Mesenteric fat pad (tissue), 1 donor: ENCODE measurements at regions not wholly inside any gene's neighbourhood (a gene's known extent, or its start where the extent isn't known, plus 50 kb on each side); places are given as distances from the start of the nearest gene placed in this dataset.

Source experiments
- DNase-seq: peaks from one replicate; pipeline ENCODE4 v3.0.0-alpha.2; 2020; ENCODE audit warnings: low spot score
- donor health status: DM: yes; HTN: yes; CAD: no.

- no peak for DNase-seq
Observed at GRCh38 chr6:165883851-165884640, 221.0 kb upstream of the PDE10A start.

DNA sequence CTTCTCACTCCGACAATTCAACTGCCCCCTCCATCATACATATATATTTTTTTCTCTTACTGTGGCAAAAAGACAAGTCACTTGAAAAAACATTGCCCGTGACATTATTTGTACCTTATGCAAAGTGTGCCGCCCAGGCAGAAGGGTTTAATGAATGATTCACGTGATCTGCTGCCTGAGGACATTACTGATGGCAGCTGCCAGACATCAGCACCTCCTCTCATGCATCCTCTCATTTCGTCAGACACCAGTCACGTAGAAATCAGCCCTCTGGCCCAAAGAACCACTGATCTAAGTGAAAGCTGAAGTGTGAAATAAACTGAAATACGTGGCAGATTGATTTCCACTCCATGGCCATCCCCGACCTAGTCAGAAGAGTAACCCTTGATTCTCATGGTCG, 218.8 kb upstream of the PDE10A start:
- no peak for DNase-seq

- no peak for DNase-seq
Observed at GRCh38 chr6:165880686-165881085, 217.6 kb upstream of the PDE10A start.

DNA sequence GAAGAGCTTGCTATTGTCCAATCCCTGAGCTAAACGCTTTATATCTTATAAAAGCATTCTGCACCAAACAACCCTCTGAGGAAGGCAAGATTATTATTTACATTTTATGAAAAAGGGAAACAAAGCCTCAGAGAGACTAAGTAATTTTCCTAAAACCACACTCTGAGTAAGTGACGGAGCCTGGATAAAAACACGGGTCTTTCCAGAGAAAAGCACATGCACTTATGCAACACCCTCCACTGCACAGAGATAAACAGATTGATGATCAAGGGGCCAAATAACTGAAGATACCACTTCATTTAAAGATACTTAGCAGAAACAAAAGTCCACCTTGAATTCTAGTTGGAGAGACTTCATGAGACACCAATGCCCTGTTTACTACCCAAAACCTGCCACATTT, 214.7 kb upstream of the PDE10A start:
- DNase-seq = no peak

DNA sequence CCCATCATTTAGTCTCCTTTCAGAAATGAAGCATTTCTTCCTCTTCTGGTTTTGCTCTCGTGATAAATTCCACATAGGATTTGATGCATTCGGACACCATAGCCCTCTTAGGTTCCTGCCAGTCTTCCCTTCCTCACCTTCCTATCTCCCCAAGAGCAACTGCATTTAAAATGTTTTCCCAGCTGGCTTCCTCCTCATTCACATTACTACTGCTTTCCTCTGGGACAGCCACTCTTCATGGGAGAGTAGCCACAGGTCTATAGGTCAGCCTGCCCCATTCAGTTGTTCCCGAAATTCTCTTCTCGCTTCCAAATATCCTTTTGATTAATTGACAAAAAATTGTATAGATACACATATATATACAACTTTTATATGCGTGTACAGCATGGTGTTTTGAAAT, 214.2 kb upstream of the PDE10A start:
- DNase-seq = no peak

GRCh38 chr6:165876588-165876987, 213.5 kb upstream of the PDE10A start:
- DNase-seq = no peak

- DNase-seq = no peak
Observed at GRCh38 chr6:165875946-165876345, 212.9 kb upstream of the PDE10A start.

DNA sequence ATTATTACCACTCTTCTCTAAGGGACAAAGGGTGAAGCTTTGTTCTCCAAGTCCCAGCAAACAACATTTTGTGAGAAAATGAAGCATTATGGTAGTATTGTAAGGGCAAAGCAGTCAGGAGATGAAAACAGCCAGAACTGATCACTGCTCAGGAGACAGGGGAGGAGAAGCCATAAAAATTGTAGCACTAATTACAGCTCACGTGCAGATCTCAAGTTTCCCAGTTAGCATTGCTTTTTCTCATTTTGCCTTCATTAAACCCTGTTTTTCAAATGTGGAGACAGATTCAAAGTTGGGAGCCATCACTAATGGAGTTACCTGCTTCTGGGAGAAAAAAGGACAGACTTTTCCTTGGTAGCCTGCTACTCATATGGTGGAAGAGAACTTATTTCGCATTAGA, 210.9 kb upstream of the PDE10A start:
- no peak for DNase-seq

DNA sequence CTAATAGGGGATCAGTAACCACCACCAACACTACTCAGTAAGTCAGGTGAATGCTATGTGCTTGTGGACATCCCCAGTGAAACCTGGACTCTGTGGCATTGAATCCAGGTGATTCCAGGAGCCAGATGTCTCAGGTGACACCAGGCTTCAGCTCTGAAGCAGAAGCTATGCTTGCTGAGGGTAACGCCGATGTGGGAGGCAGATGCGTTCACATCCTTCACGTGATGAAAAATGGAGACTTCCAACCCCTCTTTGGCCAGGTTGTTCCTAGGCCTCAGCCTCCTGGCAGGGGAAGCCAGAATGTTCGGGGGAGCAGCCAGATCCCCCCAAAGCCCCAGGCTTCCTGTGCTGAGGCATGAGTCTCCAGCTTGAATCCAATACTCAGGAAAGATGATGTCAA, 209.8 kb upstream of the PDE10A start:
- no peak for DNase-seq

- DNase-seq = no peak
Observed at GRCh38 chr6:165872311-165872710, 209.3 kb upstream of the PDE10A start.

DNA sequence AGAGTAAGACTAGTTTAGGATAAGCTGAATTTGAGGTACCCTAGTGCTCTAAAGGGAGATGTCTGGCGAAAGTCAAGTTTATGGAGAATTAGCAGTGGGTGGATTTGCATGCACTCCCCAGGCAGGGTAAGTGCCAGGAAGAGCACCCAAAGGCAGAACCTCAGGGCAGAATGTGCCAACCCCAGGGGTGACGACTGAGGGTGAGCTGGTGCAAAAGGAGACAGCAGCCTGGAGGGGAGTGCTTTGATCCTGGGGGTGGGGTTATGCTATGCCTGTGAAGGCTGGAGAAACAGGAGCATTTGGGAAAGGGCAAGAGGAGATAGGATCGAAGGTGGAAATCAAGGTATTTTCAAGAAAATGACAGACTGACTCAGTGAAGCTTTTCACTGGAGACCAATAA, 208.5 kb upstream of the PDE10A start:
- DNase-seq = no peak

- DNase-seq = no peak
Observed at GRCh38 chr6:165869526-165869925, 206.5 kb upstream of the PDE10A start.

DNA sequence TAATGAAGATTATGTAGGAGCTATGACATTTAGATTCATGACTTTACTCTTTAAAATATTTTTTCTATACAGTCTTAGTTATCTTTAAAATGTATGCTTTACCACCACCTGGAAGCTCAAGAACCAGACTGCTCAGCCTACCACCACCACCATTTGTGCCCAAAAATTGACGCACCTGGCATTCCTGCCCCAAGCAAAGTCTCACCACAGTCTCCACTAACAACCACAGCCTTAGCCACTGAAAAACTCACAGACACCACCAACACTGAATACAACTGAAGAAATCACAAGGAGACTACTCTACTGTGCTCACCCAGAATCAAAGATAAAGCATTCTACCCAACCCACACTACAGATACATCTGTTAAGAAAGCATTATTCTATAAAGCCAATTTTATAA, 201.9 kb upstream of the PDE10A start:
- DNase-seq = no peak

DNA sequence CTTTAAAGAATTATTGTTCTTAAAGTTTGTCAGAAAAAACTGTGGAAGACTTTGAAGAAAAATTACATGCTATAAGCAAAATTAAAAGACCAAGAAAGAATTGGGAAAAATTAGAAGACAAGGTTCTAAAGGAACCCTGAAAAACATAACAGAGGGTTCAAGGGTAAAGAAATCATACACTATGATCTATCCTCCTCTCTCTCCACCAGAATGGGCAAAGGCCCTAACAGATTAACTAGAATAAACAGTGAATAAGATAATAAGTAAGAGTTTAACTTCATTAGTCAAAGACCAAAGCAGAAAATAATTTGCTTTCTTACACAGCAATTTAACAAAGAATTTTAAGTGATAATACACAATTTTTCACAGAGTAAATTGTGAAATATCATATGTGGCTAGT, 201.2 kb upstream of the PDE10A start:
- DNase-seq = no peak

DNA sequence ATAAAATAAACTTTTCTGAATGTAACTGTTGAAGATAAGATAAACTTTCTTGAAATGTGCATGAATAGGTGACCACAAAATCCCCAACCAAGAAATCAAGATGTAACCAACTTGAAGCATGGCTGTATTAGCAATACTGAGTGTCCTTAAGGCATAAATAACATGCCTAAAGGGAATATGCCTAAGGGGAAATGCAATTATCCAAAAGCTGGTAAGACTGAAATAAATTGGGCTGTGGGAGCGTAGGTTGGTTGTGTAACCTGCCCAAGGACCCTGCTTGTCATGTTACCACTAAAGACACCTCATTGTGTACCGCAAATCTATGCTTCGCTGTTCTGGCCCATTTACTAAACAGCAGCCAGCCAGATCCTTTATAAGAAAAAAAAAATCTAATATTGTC, 200.8 kb upstream of the PDE10A start:
- DNase-seq = no peak

DNA sequence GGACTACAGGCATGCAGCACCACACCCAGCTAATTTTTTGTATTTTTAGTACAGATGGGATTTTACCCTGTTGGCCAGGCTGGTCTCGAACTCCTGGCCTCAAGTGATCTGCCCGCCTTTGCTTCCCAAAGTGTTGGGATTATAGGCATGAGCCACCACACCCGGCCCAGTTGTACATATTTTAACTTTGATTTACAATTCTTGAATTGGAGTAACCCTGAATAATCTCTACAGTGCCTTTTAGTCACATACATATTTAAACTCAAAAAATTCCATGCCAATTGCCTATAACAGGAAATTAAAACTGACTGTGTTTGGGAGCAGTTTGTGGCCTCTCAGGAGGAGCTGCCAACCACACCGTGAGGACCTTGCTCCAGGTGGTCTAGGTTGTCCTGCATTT, 199.8 kb upstream of the PDE10A start:
- no peak for DNase-seq

DNA sequence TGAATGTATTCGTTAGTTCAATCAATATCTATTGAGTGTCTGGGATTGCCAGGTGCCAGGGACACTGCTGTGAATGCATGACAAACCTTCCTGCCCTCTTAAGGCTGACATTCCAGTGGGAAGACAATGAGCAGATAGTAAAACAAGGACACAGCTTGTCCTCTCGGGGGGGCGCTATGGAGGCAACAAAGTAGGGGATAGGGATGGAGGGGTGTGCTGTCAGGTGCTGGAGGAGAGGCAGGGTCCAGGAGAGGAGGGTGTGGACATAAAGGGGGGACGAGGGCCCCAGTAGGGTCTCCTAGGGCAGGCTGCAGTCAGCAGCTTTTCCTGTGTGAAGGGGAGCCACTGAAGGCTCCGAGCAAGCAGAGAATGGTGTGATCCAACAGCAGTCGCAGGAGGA, 198.2 kb upstream of the PDE10A start:
- no peak for DNase-seq

- no peak for DNase-seq
Observed at GRCh38 chr6:165858586-165858985, 195.5 kb upstream of the PDE10A start.

GRCh38 chr6:165855856-165856255, 192.8 kb upstream of the PDE10A start:
- no peak for DNase-seq

- no peak for DNase-seq
Observed at GRCh38 chr6:165854863-165855593, 192.0 kb upstream of the PDE10A start.

GRCh38 chr6:165854061-165854862, 191.2 kb upstream of the PDE10A start:
- DNase-seq = no peak

DNA sequence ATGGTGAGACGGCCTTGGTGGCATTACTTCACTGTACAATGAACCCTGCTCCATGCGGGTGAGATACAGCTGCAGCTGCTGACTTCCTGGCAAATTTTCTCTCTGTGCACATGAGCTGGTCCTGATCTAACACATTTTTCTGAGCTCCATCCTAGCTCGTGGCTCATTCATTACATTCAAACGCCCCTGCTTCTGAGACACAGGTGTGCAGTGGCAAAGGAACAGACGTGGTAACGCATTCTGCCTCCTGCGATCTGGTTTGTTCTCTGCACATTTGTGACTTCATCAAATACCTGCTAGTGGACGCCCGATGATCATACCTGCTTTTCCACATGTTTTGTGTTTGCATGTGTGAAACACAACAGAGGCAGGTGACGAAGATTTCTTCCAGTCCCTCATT, 189.6 kb upstream of the PDE10A start:
- no peak for DNase-seq
